Parathyroid adenoma (tissue), 2 donors: ENCODE measurements at regions not wholly inside any gene's neighbourhood (a gene's known extent, or its start where the extent isn't known, plus 50 kb on each side); places are given as distances from the start of the nearest gene placed in this dataset.

Source experiments
- H2AFZ ChIP-seq: fragments of 300-600 bp; sonication (generic); one replicate; pipeline ENCODE4 v1.7.0; 2017; ENCODE audit warnings: antibody characterized with exemption, mild to moderate bottlenecking
- H3K27ac ChIP-seq: fragments of 300-600 bp; sonication (generic); one replicate; pipeline ENCODE4 v1.7.0; 2017
- H3K27me3 ChIP-seq: fragments of 300-600 bp; sonication (generic); one replicate; pipeline ENCODE4 v1.7.0; 2017; ENCODE audit warnings: low read length; ENCODE audit not compliant: control insufficient read depth, insufficient read depth
- H3K36me3 ChIP-seq: fragments of 300-600 bp; sonication (generic); one replicate; pipeline ENCODE4 v1.7.0; 2017; ENCODE audit warnings: low read length; ENCODE audit not compliant: control insufficient read depth, insufficient read depth
- H3K4me1 ChIP-seq: fragments of 300-600 bp; sonication (generic); one replicate; pipeline ENCODE4 v1.7.0; 2017; ENCODE audit warnings: control low read depth
- H3K4me2 ChIP-seq: fragments of 300-600 bp; sonication (generic); one replicate; pipeline ENCODE4 v1.7.0; 2017; ENCODE audit warnings: low read length
- H3K4me3 ChIP-seq: fragments of 300-600 bp; sonication (generic); one replicate; pipeline ENCODE4 v1.7.0; 2017; ENCODE audit warnings: low read depth, low read length
- H3K79me2 ChIP-seq: fragments of 300-600 bp; sonication (generic); one replicate; pipeline ENCODE4 v1.7.0; 2017; ENCODE audit warnings: control low read depth
- H3K9ac ChIP-seq: fragments of 300-600 bp; sonication (generic); one replicate; pipeline ENCODE4 v1.7.0; 2017; ENCODE audit warnings: mild to moderate bottlenecking
- H3K9me3 ChIP-seq: fragments of 300-600 bp; sonication (generic); one replicate; pipeline ENCODE4 v1.7.0; 2017; ENCODE audit warnings: low read length; ENCODE audit not compliant: control insufficient read depth
- TF ChIP-seq, protein P1 (sequence below): fragments of 300-600 bp; sonication (generic); IDR thresholded peaks from one replicate; pipeline ENCODE4 v1.7.0; 2017; ENCODE audit warnings: antibody characterized with exemption, mild to moderate bottlenecking
- donor health status: primary hyperparathyroidism.

DNA sequence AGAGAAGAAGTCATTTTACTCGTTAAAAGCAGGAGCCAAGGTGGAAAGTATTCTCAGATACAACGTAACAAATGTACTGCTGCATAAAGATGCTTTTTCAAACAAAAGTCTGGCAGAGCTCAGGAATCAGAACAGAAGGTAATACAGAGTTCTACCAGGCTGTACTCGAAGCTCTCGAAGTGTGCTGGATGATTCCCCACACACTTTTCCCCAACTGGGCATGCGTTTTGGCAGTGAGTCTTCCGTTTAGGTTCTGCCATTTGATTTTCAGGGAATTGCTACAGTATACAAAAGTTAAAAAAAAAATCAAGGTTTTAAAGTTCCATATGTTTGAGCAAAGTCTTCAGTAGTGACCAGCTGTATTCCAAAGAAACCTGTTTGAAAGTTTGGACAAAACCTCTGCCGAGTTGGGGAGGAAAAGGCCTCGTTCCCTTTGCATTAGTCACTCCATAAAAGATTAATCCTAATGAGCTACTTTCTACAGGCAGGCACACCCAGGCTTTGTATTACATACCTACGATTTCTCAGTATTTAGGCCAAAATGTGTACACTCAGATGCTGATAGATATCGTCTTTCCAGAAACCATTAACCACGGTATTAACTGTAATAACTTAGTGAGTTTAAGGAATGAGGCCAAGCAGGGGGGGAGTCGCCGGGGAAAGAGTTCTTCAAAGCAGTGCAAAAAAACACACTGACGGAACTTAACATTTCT, 477.1 kb downstream of the LMO4 start:
- no peak overlapping the region for H3K4me2 ChIP-seq
- H2AFZ ChIP-seq, result no peak overlapping the region
- H3K36me3 ChIP-seq, result no peaks in the 10 kb centered on the region
- no peaks in the 10 kb centered on the region for H3K27me3 ChIP-seq
- H3K9me3 ChIP-seq, result no peaks in the 10 kb centered on the region
- H3K4me1 ChIP-seq, result no peaks in the 10 kb centered on the region
- H3K4me3 ChIP-seq, result no peak overlapping the region
- H3K9ac ChIP-seq, result no peak overlapping the region
- H3K79me2 ChIP-seq, result no peaks in the 10 kb centered on the region
- TF ChIP-seq, protein P1, sequence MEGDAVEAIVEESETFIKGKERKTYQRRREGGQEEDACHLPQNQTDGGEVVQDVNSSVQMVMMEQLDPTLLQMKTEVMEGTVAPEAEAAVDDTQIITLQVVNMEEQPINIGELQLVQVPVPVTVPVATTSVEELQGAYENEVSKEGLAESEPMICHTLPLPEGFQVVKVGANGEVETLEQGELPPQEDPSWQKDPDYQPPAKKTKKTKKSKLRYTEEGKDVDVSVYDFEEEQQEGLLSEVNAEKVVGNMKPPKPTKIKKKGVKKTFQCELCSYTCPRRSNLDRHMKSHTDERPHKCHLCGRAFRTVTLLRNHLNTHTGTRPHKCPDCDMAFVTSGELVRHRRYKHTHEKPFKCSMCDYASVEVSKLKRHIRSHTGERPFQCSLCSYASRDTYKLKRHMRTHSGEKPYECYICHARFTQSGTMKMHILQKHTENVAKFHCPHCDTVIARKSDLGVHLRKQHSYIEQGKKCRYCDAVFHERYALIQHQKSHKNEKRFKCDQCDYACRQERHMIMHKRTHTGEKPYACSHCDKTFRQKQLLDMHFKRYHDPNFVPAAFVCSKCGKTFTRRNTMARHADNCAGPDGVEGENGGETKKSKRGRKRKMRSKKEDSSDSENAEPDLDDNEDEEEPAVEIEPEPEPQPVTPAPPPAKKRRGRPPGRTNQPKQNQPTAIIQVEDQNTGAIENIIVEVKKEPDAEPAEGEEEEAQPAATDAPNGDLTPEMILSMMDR, result no peak
- H3K27ac ChIP-seq, result no peak overlapping the region

- Histone ChIP-seq H3K27ac (no peak overlapping the region), H2AFZ (no peak overlapping the region), H3K4me1 (no peaks in the 10 kb centered on the region), H3K36me3 (no peaks in the 10 kb centered on the region), H3K27me3 (no peaks in the 10 kb centered on the region), H3K9me3 (no peaks in the 10 kb centered on the region), H3K9ac (no peak overlapping the region), H3K79me2 (no peaks in the 10 kb centered on the region), H3K4me3 (no peak overlapping the region), H3K4me2 (no peak overlapping the region)
- TF ChIP-seq, protein P1, result no peak
These were observed 477.9 kb downstream of the LMO4 start for GRCh38 chr1:87806379-87807094.

GRCh38 chr1:87810166-87810565, 481.5 kb downstream of the LMO4 start:
- H3K9ac ChIP-seq, result no peak overlapping the region
- TF ChIP-seq, protein P1, result no peak
- no peaks in the 10 kb centered on the region for H3K79me2 ChIP-seq
- H3K4me3 ChIP-seq, result no peak overlapping the region
- no peaks in the 10 kb centered on the region for H3K4me1 ChIP-seq
- H3K27ac ChIP-seq, result no peak overlapping the region
- no peak overlapping the region for H3K4me2 ChIP-seq
- no peak overlapping the region for H2AFZ ChIP-seq
- H3K36me3 ChIP-seq, result no peaks in the 10 kb centered on the region
- H3K9me3 ChIP-seq, result no peaks in the 10 kb centered on the region
- H3K27me3 ChIP-seq, result no peaks in the 10 kb centered on the region

- H3K9ac ChIP-seq, result no peak overlapping the region
- no peaks in the 10 kb centered on the region for H3K79me2 ChIP-seq
- no peaks in the 10 kb centered on the region for H3K36me3 ChIP-seq
- no peak overlapping the region for H3K4me2 ChIP-seq
- H3K27ac ChIP-seq, result no peak overlapping the region
- H3K9me3 ChIP-seq, result no peaks in the 10 kb centered on the region
- H3K27me3 ChIP-seq, result no peaks in the 10 kb centered on the region
- no peaks in the 10 kb centered on the region for H3K4me1 ChIP-seq
- TF ChIP-seq, protein P1, result no peak
- H3K4me3 ChIP-seq, result no peak overlapping the region
- no peak overlapping the region for H2AFZ ChIP-seq
These were observed 484.3 kb downstream of the LMO4 start for GRCh38 chr1:87812871-87813577.
